HG02571 (cell line): ENCODE measurements at regions not wholly inside any gene's neighbourhood (a gene's known extent, or its start where the extent isn't known, plus 50 kb on each side); places are given as distances from the start of the nearest gene placed in this dataset.
"Not testable (repeated sequence)": the region's sequence is repeated elsewhere in the genome, so short reads cannot be mapped to it uniquely, and the experiment has no call there.

Experiments
- ATAC-seq: cut with Tn5 transposase; IDR thresholded peaks from one replicate; pipeline ENCODE4 v1.9.1; 2021; ENCODE audit warnings: mild to moderate bottlenecking, moderate library complexity; ENCODE audit not compliant: unreplicated experiment

DNA sequence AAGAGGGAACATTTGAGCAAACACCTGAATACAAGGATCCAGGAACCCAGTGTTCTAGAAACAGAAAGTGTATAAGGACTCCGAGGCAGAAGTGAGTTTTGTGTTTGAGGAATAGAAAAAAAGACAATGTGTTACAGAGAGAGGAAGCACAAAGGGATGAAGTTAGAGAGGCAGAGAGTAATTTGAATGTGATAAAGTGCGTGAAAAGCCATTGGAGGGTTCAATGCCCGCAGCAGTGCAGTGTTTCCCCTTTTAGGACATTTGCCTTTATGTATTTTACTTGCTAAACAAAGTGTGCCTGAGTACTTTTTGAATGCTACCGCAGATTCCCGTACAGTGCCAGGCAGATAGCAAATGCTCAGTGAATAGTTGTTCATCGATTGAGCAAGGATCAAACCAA is 508.5 kb downstream of the RAB38 start:
- ATAC-seq, result no peak

GRCh38 chr11:87662287-87662686 is 513.0 kb downstream of the RAB38 start:
- ATAC-seq, result no peak

- no peak for ATAC-seq
These were observed 514.1 kb downstream of the RAB38 start for GRCh38 chr11:87660926-87661660.

GRCh38 chr11:87659807-87660206 is 515.4 kb downstream of the RAB38 start:
- no peak for ATAC-seq

DNA sequence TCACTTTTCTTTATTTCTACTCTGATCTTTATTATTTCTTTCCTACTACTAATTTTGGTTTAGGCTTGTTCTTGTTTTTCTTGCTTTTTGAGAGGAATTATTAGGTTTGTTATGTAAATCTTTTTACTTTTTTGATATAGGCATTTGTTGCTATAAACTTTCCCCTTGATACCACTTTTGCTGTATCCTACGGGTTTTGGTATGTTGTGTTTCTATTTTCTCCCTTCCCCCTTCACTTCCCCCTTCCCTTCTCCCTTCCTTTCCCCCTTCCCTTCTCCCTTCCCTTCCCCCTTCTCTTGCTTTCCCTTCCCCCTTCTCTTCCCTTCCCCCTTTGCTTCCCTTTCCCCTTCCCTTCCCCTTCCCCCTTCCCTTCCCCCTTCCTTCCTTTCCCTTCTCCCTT is 529.6 kb downstream of the RAB38 start:
- ATAC-seq, result no peak

- no peak for ATAC-seq
These were observed 535.4 kb downstream of the RAB38 start for GRCh38 chr11:87639753-87640364.

DNA sequence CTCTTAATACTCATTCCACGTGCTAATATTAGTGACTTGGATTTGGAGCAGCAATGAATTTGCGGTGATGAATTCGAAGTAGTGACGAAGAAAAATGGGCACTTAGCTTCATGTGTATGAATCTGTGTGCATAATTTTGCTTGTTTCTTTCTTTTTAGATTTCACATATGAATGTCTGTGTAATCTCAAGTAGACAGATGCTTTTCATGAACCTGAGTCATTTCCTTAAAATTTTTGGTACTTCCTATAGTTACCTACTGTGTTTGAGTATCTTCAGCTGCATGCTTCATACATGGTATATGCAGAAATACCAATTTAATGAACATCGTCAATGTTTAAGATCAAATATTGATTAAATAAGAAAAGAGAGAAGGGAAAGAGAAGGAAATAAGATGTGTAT is 540.2 kb downstream of the RAB38 start:
- no peak for ATAC-seq

DNA sequence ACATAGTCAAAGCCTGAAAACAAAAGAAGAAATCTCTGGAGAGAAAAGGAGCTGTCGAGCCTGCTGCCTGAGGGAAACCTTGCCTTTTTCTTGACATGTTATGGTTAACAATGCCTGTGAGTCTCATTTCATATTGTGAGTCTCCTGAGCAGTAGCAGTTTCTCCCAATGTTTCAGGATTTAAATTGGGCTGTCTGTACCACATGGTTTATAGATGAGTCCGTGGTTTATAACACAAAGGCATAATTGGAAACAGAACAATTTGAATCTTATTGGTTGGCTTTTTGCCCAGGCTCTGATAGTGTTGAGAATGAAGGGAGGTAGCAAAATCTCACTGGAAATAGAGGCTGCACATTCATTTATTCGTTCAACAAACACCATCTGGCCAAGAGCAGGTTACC is 540.9 kb downstream of the RAB38 start:
- no peak for ATAC-seq

DNA sequence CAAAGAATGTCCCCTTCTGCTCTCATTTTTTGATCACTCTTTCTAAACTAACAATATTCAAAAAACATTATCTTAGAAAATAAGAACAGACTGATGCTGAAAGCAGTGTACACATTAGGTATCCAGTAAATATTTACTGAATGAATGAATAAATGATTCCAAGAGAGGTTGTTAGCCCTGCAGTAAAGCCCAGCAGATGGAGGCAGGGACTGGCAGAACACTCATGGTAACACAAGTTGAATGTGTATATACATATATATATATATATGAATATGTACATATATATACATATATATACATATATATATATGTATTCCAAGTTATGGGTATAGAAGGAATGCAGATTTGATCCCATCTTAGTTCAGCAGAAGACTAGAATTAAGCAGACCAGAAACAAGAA is 546.3 kb downstream of the RAB38 start:
- ATAC-seq, result no peak

- no peak for ATAC-seq
These were observed 547.1 kb downstream of the RAB38 start for GRCh38 chr11:87628026-87628580.

- not testable (repeated sequence) for ATAC-seq
These were observed 551.5 kb downstream of the RAB38 start for GRCh38 chr11:87623531-87624365.

GRCh38 chr11:87616511-87616910 is 558.7 kb downstream of the RAB38 start:
- ATAC-seq, result no peak

GRCh38 chr11:87604350-87604749 is 566.6 kb downstream of the TMEM135 start:
- ATAC-seq, result no peak

DNA sequence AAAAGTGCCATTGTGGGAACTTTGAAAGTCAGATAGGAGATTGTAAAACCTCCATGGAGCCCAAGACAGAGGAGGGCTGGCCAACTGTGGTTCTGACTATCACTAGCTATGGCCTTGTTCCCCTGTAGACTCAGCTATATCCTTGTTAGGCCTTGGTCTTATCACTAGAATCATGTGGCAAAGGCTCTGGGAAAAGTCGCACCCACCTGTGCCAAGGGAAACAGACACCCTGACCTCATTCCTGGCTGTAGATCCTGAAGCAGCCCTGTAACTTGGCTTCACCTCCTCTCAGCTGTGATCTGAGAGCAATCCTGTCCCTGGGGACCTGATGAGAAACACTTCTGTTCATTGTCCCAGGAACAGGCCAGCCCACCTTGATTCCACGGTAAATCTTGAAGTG is 566.2 kb downstream of the TMEM135 start:
- no peak for ATAC-seq

GRCh38 chr11:87602776-87603175 is 565.0 kb downstream of the TMEM135 start:
- ATAC-seq, result no peak

DNA sequence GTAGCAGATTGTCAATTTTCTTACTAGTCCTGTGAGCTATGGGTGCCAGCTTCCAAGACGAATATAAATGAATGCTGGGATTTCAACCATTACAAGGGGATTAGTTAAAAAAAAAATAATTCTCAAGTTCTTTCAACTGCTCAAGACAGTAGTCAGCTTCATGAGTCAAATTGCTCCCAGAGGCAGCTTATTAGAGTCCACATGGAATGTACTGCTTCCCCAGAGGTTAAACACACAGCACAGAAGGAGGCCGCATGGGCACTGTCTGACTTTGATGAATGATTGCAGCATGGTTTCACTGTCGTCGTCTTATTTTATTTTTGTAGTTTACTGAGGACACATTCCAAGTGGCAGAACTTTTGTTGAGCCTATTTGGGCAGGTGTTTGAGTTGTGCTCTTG is 563.2 kb downstream of the TMEM135 start:
- ATAC-seq, result no peak

DNA sequence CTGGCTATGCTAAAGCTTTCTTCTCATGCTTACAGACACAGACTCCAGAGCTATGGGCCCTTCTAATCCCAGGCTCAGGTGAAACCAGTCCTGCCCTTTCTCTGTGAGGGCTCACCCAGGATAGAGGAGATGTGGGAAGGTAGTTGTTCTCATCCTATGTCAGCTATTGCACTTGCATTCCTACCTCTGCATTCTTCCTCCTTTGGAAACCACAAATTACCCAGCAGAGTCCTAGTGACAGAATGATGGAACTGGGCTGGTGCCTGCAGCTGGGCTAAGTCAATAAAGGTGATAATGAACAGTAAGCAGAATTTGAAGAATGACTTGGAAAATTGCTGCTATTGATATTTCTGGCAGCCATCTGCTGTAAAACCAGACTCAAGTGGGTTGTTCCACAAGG is 560.0 kb downstream of the TMEM135 start:
- ATAC-seq, result no peak

DNA sequence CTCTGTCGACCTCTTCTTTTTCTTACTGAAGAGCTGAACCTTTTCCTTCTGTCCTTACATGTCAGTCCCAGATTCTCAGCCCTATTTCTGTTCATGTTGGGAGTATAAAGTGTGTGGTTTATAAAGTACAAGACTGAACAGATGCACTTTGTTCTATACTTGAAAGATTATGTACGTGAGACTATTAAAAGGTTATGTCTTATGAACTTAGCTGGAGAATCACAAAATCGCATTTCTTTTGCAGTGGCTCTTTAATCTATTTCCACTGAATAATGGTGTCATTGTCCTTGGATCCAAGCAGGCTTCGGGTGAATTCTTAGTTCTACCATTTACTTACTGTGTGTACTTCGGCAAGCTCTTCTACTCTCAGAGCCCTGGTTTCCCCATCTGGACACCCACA is 558.4 kb downstream of the TMEM135 start:
- ATAC-seq, result no peak

DNA sequence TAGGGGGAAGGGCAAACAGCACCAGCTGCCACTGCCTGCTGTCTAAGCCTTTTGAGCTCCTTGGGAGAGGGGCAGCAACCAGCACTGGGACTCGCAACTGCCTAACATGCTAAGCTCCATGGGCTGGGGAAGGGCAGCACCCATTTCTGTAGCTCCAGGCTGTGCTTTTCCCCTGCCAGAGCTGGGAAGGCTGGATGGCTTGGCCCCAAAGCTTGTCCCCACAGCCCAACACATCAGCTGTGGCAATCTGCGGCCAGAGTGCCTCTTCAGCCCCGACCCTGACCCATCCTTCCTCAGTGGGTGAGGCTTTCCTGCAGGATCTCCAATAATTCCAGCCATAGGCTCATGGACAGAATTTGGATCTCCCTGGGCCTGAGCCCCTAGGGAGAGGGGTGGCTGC is 551.3 kb downstream of the TMEM135 start:
- no peak for ATAC-seq

- not testable (repeated sequence) for ATAC-seq
These were observed 547.9 kb downstream of the TMEM135 start for GRCh38 chr11:87585613-87586012.

DNA sequence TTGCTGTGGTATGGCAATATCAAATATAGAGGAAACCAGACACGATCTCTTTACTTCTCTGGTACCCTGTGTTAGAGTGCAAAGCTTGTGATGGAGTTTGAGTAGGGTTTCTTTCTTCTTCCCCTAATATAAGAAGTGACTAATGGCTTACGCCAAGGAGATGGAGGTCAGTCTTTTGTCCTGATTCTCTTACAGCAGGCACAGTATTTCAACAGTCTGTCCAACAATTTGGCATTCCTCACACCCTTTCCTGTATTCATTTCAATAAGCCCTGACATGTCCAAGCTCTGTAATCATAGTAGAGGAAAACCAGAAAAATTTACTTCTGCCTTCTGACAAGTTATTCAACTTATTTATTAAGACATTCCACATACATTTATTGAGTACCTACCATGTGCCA is 546.2 kb downstream of the TMEM135 start:
- ATAC-seq, result no peak

- no peak for ATAC-seq
These were observed 537.4 kb downstream of the TMEM135 start for GRCh38 chr11:87575088-87575487.
